Gastroesophageal sphincter (tissue), 3 donors: ENCODE measurements at regions not wholly inside any gene's neighbourhood (a gene's known extent, or its start where the extent isn't known, plus 50 kb on each side); places are given as distances from the start of the nearest gene placed in this dataset.

Source experiments
- CTCF ChIP-seq, 4 experiments: fragments of 200-600 bp in 2 of 4; fragments of 450-650 bp in 2 of 4; sonication (generic) in 1 of 4; IDR thresholded peaks; one replicate each; pipeline ENCODE4 v1.5.1; 2017 to 2019; ENCODE audit warnings: antibody characterized with exemption in 4 of 4, mild to moderate bottlenecking in 2 of 4, moderate library complexity in 2 of 4
- EP300 ChIP-seq: sonication (generic); formaldehyde crosslinking; IDR thresholded peaks from one replicate; pipeline ENCODE4 v1.6.1; 2017; ENCODE audit warnings: antibody characterized with exemption, mild to moderate bottlenecking
- POLR2A ChIP-seq, 2 donors: fragments of 450-650 bp; IDR thresholded peaks; one replicate each; pipeline ENCODE4 v1.6.1; 2017; ENCODE audit warnings: antibody characterized with exemption in 2 of 2, mild to moderate bottlenecking in 2 of 2, moderate library complexity in 1 of 2
- POLR2AphosphoS5 ChIP-seq: sonication (generic); formaldehyde crosslinking; IDR thresholded peaks from one replicate; pipeline ENCODE4 v1.6.1; 2017; ENCODE audit warnings: antibody characterized with exemption

- TF ChIP-seq POLR2A (IDR thresholded peaks at IDR 0.05) (no peak), CTCF (IDR thresholded peaks at IDR 0.05) (no peak), POLR2AphosphoS5 (no peak), EP300 (no peak)
Measured at GRCh38 chr14:103280278-103280928, 53.6 kb upstream of the EIF5 start.
